ENCODE measurements at regions not wholly inside any gene's neighbourhood (a gene's known extent, or its start where the extent isn't known, plus 50 kb on each side); places are given as distances from the start of the nearest gene placed in this dataset.

DNA sequence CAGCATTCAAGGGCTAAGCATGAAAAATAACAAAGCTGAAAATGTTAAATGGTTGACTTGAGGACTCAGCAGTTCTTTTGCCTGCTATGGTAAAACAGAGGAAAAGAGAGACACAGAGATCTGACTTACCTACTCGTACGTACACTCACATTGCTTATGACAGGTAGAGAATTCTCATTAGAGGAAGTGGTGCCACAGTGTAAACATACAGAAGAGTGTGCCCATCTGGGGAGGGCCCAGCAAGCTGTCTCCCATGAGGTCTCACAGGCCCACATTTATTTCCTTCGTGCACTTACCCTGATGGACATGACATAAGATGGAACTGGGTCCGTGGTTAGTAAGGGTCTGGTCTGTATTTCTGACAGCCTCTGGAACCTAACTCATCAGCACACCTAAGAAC lies 729.1 kb downstream of the BCL11A start:
- Histone ChIP-seq H3K9me3 (ENCODE audit: insufficient read depth in 2 of 2, low read depth in 1 of 2, low read length in 1 of 2) (no peaks in the 10 kb centered on the region), H4K8ac (ENCODE audit: extremely low read depth, insufficient read depth, low read length) (no peak overlapping the region), H2BK5ac (ENCODE audit: low read depth, low read length) (no peak overlapping the region), H4K5ac (ENCODE audit: insufficient read length, low read depth, low read length) (no peak overlapping the region), H3K4me2 (ENCODE audit: insufficient read depth in 1 of 2, low read depth in 2 of 2, low read length in 2 of 2) (no peak overlapping the region), H3K4me1 (replicated peaks in 1 of 4; ENCODE audit: control insufficient read depth in 3 of 4, insufficient read depth in 4 of 4, low read length in 3 of 4) (no peaks in the 10 kb centered on the region), H4K20me1 (replicated peaks in 1 of 2; ENCODE audit: control insufficient read depth in 1 of 2, insufficient read depth in 2 of 2, low read length in 2 of 2) (no peaks in the 10 kb centered on the region), H3K4ac (replicated peaks; ENCODE audit: insufficient read length, low read depth, low read length) (no peak overlapping the region), H3K79me2 (ENCODE audit: control insufficient read depth in 1 of 2, insufficient read depth in 2 of 2, low read length in 2 of 2) (no peaks in the 10 kb centered on the region), H4K91ac (replicated peaks; ENCODE audit: insufficient read length, low read length) (no peak overlapping the region), H3K79me1 (ENCODE audit: low read depth, low read length) (no peaks in the 10 kb centered on the region), H3K18ac (ENCODE audit: extremely low read depth, low read length) (no peak overlapping the region), H3K23ac (ENCODE audit: insufficient read length) (no peak overlapping the region), H3K9ac (replicated peaks in 1 of 4; ENCODE audit: extremely low read depth in 1 of 4, low read depth in 3 of 4, low read length in 3 of 4) (no peak overlapping the region), H2BK12ac (ENCODE audit: low read depth, low read length) (no peak overlapping the region), H2AK5ac (ENCODE audit: low read depth, low read length) (no peak overlapping the region), H2BK120ac (replicated peaks; ENCODE audit: low read depth, low read length) (no peak overlapping the region), H3K36me3 (ENCODE audit: control insufficient read depth in 2 of 4, insufficient read depth in 4 of 4, low read length in 3 of 4) (no peaks in the 10 kb centered on the region), H3K23me2 (ENCODE audit: low read depth, low read length) (no peaks in the 10 kb centered on the region), H3K27ac (ENCODE audit: low read depth, low read length) (no peak overlapping the region), H3K14ac (ENCODE audit: insufficient read length) (no peak overlapping the region), H2BK15ac (ENCODE audit: low read length) (no peak overlapping the region), H2BK20ac (ENCODE audit: low read length) (no peak overlapping the region), H3K27me3 (replicated peaks in 1 of 4; ENCODE audit: control insufficient read depth in 3 of 4, extremely low read depth in 1 of 4, insufficient read depth in 3 of 4, low read length in 3 of 4) (no peaks in the 10 kb centered on the region), H3K56ac (replicated peaks; ENCODE audit: insufficient read length, low read depth, low read length) (no peak overlapping the region), H3K4me3 (ENCODE audit: extremely low read depth in 1 of 4, insufficient read depth in 2 of 4, low read depth in 3 of 4, low read length in 4 of 4) (no peak overlapping the region), H2AFZ (ENCODE audit: low read length) (peak overlapping the region; percentile 41; the same call in 1 of the 2 replicates)
- DNase-seq (ENCODE audit: low read depth in 1 of 2, low spot score in 2 of 2) (no peak), FAIRE-seq (no peak)
- 91% methylated on average over 4 of the region's 4 CpGs; no CpG with 5 or more reads in 1 of the 2 experiments for WGBS, 2 experiments (ENCODE audit: extremely low coverage in 1 of 2, insufficient coverage in 1 of 2, insufficient read length in 1 of 2, insufficient replicate concordance in 2 of 2, low coverage in 1 of 2, low lambda C conversion rate in 2 of 2, missing lambda C conversion rate in 1 of 2)
- CTCF ChIA-PET (ENCODE audit: partially characterized antibody): interaction anchor here (0.7 to 1.2 kb wide), 3 partner anchors 12 to 36 kb away, joined by 3 read pairs; no protein-coding TSS in a partner anchor
- TF ChIP-seq TEAD4 (IDR thresholded peaks at IDR 0.05; ENCODE audit: low read depth, low read length) (no peak), RBBP5 (IDR thresholded peaks at IDR 0.05; ENCODE audit: borderline replicate concordance, low read depth, low read length) (no peak), KDM4A (IDR thresholded peaks at IDR 0.05; ENCODE audit: low read depth, low read length, severe bottlenecking) (no peak), BRCA1 (IDR thresholded peaks at IDR 0.05; ENCODE audit: low read depth, low read length) (no peak)
- POLR2A ChIA-PET (ENCODE audit: partially characterized antibody): no interaction called here
